Activated CD4-positive, alpha-beta T cell treated with anti-CD3 and anti-CD28 coated beads, Interleukin-2, amount 50 U/mL, for 24 hours (primary cell): ENCODE measurements at regions not wholly inside any gene's neighbourhood (a gene's known extent, or its start where the extent isn't known, plus 50 kb on each side); places are given as distances from the start of the nearest gene placed in this dataset.
A peak's percentile ranks its signal among the peaks of the same experiment; 100 is the strongest.

Source experiments
- DNase-seq, 2 donors: peaks; one replicate each; pipeline ENCODE4 v3.0.0-alpha.2; 2020; ENCODE audit warnings: low read depth in 1 of 2, low spot score in 1 of 2

DNA sequence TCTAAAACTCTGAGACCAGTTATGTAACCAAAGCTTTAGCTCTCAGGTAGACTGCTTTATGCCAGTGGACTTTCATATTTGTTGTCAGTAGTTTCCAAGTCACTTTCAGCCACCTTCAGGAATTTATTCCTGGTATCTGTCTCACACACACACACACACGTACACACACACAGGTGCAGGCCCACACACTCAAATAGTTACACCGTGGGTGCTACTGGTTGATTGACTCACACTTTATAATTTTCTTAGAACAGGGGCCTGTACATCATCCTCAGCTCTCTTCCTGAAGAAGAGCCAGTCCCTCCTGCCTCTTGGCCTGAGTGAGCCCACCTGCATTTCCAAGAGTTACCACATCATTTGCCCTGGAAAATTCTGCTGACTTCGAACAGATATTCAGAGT is 555.2 kb downstream of the SOX6 start:
- DNase-seq: no peak

- no peak for DNase-seq
Measured at GRCh38 chr11:15801616-15802015, 554.7 kb downstream of the SOX6 start.

DNA sequence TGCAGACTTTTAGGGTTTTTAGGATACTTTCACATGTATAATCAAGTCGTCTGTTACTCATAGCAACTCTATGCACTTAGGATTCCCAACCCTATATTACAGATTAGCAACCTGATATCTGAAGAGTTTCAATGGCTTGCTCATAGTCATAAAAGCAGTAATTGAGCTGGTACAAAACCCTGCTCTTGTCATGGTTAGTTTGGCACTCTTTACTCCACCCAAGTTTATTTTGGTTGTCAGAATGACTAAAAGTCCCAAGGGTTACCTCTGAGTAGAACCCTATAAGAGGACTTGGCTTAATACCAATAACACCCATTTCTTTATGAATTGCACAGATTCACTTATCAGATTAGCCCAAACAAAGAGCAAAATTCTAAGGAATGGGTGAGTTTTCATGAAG is 550.6 kb downstream of the SOX6 start:
- no peak for DNase-seq

- DNase-seq: no peak
Measured at GRCh38 chr11:15806217-15806616, 550.1 kb downstream of the SOX6 start.

GRCh38 chr11:15807827-15808226 is 548.5 kb downstream of the SOX6 start:
- DNase-seq: no peak

DNA sequence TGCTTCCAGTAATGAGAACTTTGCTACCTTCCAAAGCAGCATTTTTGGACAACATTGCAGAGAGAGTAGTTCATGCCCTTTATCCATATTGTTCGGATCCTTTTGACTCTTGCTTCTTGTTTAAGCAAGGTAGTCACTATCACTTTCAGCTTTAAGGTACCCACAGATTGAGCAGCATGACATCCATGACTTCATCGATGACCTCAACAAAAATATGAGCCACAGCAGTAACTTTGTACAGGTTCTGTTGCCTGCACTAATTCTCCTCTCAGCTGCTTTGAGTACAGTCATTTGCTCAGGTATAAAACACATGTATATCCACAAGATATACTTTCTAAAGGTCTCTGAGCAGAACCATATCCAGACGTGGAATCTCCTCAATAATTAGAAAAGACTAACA is 546.3 kb downstream of the SOX6 start:
- DNase-seq: no peak

DNA sequence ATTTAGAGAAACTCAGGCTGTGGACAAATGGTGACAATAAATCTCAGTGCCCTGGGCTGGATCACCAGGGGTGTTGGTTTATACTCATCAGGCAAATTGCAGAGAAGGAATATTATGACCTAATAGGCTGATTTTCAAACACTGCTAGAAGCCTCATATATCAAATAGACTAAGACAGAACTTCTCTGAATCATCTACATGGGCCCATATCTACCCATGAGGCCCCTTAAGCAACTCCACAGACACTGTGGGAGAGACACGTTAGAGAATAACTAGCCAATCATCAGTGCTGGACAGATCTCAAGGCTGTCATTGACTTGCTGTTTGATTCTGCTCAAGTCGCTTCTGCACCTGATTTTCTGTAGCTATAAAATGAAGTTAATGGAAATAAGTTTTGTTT is 545.8 kb downstream of the SOX6 start:
- no peak for DNase-seq

GRCh38 chr11:15815246-15816195 is 540.8 kb downstream of the SOX6 start:
- no peak for DNase-seq

GRCh38 chr11:15816260-15816871 is 540.0 kb downstream of the SOX6 start:
- no peak for DNase-seq

DNA sequence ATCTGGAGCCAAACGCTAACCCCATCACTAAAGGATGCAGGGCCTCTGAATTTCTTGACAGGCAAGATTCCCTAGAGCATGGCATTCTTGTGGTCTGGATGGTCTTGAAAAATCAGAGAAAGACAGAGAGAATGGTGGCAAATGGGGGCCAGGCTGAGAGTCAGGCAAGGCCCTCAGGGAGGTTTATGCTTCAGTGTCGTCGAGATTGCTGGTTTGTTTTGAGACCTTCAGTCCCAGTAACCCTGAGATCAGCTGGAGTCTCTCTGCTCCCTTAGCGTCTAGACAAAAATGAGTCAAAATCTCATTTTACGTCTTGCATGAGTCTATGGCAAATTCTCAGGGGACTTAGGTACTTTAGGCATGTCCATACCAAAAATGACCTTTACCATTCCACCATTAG is 539.3 kb downstream of the SOX6 start:
- no peak for DNase-seq

DNA sequence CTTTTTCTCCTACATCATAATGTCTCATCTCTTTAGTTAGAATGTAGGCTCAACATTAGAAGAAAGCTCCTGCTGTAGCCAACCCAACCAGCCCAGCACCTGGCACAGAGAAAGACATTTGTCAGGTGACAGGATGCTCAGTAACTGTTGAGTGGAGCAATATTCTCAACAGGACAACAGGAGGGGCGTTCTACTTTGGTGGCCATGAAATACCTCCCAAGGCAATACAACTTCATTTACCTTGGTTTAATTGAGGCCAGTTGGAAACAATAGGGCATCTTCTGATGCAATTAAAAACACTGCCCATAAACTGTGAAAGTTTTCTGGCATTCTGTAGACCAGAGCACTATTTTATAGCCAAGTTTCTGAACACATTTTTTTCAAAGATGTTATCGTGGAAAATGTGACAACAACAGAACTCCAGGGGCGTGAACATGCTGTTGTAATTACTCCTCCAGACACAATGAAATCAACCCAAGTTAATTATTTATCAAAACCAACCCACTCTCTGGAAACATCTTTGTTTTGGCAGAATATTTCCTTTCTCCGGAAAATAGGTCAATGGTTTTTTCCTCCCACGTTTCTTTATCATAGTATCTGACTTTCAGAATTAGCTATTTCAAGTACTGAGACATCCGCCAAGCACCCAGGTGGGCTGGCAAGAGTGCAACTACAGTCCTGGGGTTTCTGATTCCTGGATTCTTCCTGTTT is 538.1 kb downstream of the SOX6 start:
- DNase-seq: no peak

DNA sequence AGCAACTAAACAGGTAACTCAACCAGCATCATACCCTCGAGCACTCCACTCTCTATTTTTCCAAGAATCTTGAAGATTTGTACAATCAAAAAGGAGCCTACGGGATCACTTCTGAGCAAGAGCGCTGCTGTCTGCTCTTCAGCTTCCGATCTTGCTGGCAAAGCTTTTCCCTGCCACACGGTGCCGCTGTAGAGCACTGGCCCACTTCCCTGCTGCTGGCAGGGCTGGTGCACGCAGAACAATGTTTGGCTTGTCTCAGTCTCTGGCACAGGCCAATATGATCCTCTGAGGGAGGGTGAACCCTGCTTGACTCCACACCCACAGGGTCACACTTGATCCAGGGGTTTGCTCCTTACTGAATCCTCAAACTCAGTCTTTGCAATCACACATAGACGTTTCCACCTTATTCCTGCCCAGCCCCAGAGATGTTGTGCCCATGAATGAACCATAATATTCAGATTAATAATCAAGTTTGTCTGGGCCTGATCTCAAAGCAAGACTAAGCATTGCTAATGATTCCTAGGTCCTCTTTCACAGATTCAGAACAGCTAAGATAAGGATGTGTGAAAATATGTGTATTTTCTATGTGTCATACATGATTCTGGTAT is 536.6 kb downstream of the SOX6 start:
- DNase-seq: peak in 1 of 2 donors; percentile 5

GRCh38 chr11:15821451-15821850 is 534.9 kb downstream of the SOX6 start:
- DNase-seq: no peak

- DNase-seq: no peak
Measured at GRCh38 chr11:15824060-15824459, 532.3 kb downstream of the SOX6 start.

GRCh38 chr11:15825976-15826650 is 530.2 kb downstream of the SOX6 start:
- DNase-seq: no peak

DNA sequence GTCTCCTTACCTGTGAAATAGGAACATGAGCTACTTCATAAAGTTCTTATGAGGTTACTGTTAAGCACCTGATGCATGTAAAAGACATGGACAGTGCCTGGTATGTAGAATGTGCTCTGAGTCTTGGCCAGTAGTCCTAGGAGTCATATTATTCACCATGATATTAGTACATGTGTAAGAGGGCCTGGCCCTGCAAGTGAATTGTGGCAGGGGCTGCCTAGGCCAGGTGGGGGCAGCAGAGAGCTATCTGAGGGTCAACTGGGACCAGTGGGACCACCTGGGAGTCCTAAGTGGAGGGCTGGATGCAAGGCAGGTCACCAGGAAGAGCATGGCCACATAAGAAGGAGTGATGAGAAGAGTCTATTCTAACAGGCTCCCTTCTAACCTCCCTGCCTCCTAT is 529.5 kb downstream of the SOX6 start:
- DNase-seq: no peak

- DNase-seq: no peak
Measured at GRCh38 chr11:15828215-15828853, 528.0 kb downstream of the SOX6 start.

DNA sequence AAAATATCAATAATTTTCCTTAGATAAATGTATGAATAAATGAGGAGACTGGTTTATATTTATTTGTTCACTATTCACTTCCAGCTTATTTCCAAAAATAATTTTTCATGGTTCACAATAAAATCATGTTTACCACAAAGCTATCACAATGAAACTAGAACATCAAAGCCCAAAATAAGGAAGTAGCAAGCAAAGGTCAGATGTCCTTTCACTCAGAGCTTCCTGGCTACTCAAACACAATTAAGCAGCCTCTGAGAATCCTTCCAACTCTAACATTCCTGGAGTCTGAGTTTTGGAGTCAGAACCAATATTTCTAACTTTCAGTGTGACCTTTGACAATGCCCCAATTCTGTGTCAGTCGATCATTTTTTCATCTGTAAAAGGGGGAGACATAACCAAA is 527.0 kb downstream of the SOX6 start:
- no peak for DNase-seq

- no peak for DNase-seq
Measured at GRCh38 chr11:15830741-15831428, 525.5 kb downstream of the SOX6 start.
